Transverse colon (tissue), 4 donors: ENCODE measurements at regions not wholly inside any gene's neighbourhood (a gene's known extent, or its start where the extent isn't known, plus 50 kb on each side); places are given as distances from the start of the nearest gene placed in this dataset.
"Not testable (repeated sequence)": the region's sequence is repeated elsewhere in the genome, so short reads cannot be mapped to it uniquely, and the experiment has no call there.

Experiments
- DNase-seq: peaks from one replicate; pipeline ENCODE4 v3.0.0-alpha.2; 2019
- H3K27ac ChIP-seq, 4 donors: fragments of 200-600 bp; sonication (generic); 2 replicates each; pipeline ENCODE4 v1.5.1; 2016 to 2018; ENCODE audit warnings: inconsistent platforms in 4 of 4
- H3K27me3 ChIP-seq: fragments of 200-600 bp; sonication (generic); 2 replicates; pipeline ENCODE4 v1.5.1; 2017; ENCODE audit warnings: inconsistent platforms
- H3K36me3 ChIP-seq, 4 donors: fragments of 200-600 bp; sonication (generic); 2 replicates each; pipeline ENCODE4 v1.5.1; 2017 to 2019; ENCODE audit warnings: inconsistent platforms in 4 of 4
- H3K4me1 ChIP-seq, 4 donors: fragments of 200-600 bp; sonication (generic); 2 replicates each; pipeline ENCODE4 v1.5.1; 2017 to 2020; ENCODE audit warnings: inconsistent platforms in 4 of 4
- H3K4me3 ChIP-seq, 4 donors: fragments of 200-600 bp; sonication (generic); 1 replicate in 1 of 4; 2 replicates in 3 of 4; pipeline versions ENCODE4 v1.5.1 to v1.6.1; 2017 to 2019; ENCODE audit warnings: inconsistent platforms in 4 of 4
- H3K9me3 ChIP-seq, 2 donors: fragments of 200-600 bp; sonication (generic); 2 replicates each; pipeline ENCODE4 v1.5.1; 2017 to 2019; ENCODE audit warnings: inconsistent platforms in 2 of 2
- EP300 ChIP-seq: sonication (generic); formaldehyde crosslinking; IDR thresholded peaks from one replicate; pipeline ENCODE4 v1.6.1; 2017; ENCODE audit warnings: antibody characterized with exemption, low read depth
- POLR2A ChIP-seq: fragments of 450-650 bp; IDR thresholded peaks from one replicate; pipeline ENCODE4 v1.6.1; 2016; ENCODE audit warnings: antibody characterized with exemption, mild to moderate bottlenecking, moderate library complexity
- POLR2AphosphoS5 ChIP-seq, 3 donors: sonication (generic); formaldehyde crosslinking; IDR thresholded peaks; one replicate each; pipeline ENCODE4 v1.6.1; 2016; ENCODE audit warnings: antibody characterized with exemption in 3 of 3
- WGBS, 2 donors: methylation state at CpG; one replicate each; pipeline ENCODE4 v1.1.5; 2018; ENCODE audit warnings: low coverage in 1 of 2; 5-methylcytosine and 5-hydroxymethylcytosine counted together
- in situ Hi-C, 4 donors: fragments of 200-750 bp; cut with MboI; loops; one replicate each; pipeline versions ENCODE4 v1.15.0 to v1.15.1; 2017; ENCODE audit warnings: low sequenced_read_pairs in 3 of 4, low pct_ligation_motif_present in 1 of 4, low pct_unique_long_range_greater_than_20kb in 1 of 4
- intact Hi-C: fragments of 100-400 bp; cut with DNase I; formaldehyde crosslinking; loops from one replicate; pipeline ENCODE4 v1.15.1; 2023; ENCODE audit warnings: low total_unique reads
- TF ChIP-seq, protein P1 (sequence below), 5 experiments: fragments of 200-600 bp in 3 of 5; fragments of 450-650 bp in 2 of 5; sonication (generic) in 3 of 5; IDR thresholded peaks; 1 replicate in 2 of 5; 2 replicates in 3 of 5; pipeline ENCODE4 v1.5.1; 2016 to 2017; ENCODE audit warnings: antibody characterized with exemption in 5 of 5, inconsistent platforms in 3 of 5, mild to moderate bottlenecking in 2 of 5, moderate library complexity in 1 of 5

DNA sequence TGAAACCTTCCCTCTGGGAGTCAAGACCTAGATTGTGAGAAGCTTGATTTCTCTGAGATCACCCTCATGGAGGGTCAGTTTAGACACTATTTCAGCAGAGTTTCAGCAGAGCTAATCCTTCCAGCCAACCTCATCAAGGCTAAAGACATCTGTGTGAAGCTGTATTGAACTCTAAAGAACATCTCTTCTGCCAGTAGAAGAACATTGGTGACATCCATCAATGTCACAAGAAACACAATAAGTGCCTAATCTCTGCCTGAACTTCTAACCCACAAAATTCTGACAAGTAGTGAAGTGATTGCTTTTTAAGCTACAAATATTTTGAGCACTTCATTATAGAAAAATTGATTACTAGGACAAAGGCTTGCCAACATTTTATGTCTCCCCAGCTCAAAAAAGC, 475.8 kb upstream of the PCDH20 start:
- H3K4me1 ChIP-seq: no peaks in the 10 kb centered on the region
- H3K27ac ChIP-seq: no peak overlapping the region
- H3K36me3 ChIP-seq: no peaks in the 10 kb centered on the region
- no peak for DNase-seq
- TF ChIP-seq POLR2A (no peak), POLR2AphosphoS5 (IDR thresholded peaks at IDR 0.05) (no peak), EP300 (no peak)
- TF ChIP-seq, protein P1, sequence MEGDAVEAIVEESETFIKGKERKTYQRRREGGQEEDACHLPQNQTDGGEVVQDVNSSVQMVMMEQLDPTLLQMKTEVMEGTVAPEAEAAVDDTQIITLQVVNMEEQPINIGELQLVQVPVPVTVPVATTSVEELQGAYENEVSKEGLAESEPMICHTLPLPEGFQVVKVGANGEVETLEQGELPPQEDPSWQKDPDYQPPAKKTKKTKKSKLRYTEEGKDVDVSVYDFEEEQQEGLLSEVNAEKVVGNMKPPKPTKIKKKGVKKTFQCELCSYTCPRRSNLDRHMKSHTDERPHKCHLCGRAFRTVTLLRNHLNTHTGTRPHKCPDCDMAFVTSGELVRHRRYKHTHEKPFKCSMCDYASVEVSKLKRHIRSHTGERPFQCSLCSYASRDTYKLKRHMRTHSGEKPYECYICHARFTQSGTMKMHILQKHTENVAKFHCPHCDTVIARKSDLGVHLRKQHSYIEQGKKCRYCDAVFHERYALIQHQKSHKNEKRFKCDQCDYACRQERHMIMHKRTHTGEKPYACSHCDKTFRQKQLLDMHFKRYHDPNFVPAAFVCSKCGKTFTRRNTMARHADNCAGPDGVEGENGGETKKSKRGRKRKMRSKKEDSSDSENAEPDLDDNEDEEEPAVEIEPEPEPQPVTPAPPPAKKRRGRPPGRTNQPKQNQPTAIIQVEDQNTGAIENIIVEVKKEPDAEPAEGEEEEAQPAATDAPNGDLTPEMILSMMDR (IDR thresholded peaks at IDR 0.05): no peak
- intact Hi-C loops (no loop called here), in situ Hi-C loops (no loop called here)
- H3K27me3 ChIP-seq: no peaks in the 10 kb centered on the region
- no peaks in the 10 kb centered on the region for H3K9me3 ChIP-seq
- no peak overlapping the region for H3K4me3 ChIP-seq

DNA sequence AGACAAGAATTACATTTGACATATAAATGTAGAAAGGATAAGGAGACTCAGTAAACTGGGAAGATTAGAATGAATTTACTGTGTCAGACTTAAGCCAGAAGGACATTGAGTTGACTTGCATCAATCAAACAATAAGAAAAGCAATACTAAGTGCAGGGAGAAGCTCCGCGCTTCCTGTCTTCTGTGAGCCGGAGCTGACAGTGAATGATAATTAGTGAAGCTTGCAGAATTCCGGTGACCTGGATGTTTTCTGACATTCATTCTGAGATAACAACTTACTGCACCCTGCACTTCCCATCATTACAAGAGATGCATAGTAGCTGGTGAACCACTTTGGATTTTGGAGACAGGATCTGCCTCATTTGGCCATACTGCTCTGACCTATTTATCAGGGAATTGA, 469.2 kb upstream of the PCDH20 start:
- in situ Hi-C loops: no loop called here
- TF ChIP-seq, protein P1 (IDR thresholded peaks at IDR 0.05): no peak
- TF ChIP-seq EP300 (no peak), POLR2A (no peak), POLR2AphosphoS5 (IDR thresholded peaks at IDR 0.05) (no peak)
- Histone ChIP-seq H3K4me1 (no peaks in the 10 kb centered on the region), H3K27me3 (no peaks in the 10 kb centered on the region), H3K9me3 (no peaks in the 10 kb centered on the region), H3K36me3 (no peaks in the 10 kb centered on the region), H3K27ac (no peak overlapping the region), H3K4me3 (no peak overlapping the region)
- WGBS, 2 donors: 82 to 86% methylated on average over 4 of the region's 4 CpGs
- intact Hi-C loops: no loop called here
- no peak for DNase-seq

DNA sequence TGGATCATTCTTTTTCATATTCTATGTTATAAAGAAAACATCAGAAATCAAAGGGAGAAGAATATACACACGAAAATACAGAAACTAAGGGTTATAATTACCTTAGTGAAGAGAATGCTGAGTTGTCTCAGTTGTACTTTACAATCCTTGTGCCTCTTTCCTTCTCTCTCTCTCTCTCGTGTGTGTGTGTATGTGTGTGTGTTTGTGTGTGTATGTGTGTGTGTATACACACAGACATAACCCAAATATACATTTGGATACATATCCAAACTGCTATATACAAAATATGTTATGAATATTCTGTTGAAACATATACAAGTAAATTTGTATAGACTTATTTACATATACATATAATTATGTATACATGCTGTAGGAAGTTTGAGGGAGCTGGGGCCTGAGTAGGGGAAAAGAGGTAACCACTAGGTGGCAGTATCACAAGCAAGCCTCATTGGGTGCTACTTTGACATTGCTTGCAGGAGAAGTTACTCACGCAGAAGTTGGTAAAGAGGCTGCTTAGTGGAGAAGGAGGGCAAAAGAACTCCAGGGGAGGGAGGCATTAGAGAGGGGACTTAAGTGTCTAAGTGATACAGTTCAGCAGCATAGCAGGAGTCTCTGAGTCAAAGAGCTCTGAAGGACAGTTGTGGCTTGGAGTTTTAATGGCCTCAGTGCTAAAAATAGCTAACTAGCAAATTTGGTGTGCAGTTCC, 465.1 kb upstream of the PCDH20 start:
- Histone ChIP-seq H3K27me3 (no peaks in the 10 kb centered on the region), H3K4me3 (no peak overlapping the region), H3K9me3 (peaks cover 0 to 6% of the 10 kb centered on the region in 2 donors), H3K27ac (no peak overlapping the region), H3K36me3 (no peaks in the 10 kb centered on the region), H3K4me1 (no peaks in the 10 kb centered on the region)
- WGBS, 2 donors: 17 to 32% methylated on average over 3 of the region's 3 CpGs
- no peak for TF ChIP-seq POLR2A
- TF ChIP-seq, protein P1 (IDR thresholded peaks at IDR 0.05): peak in 3 of 5 experiments; percentile 12 to 43 (median 30)
- in situ Hi-C loops (no loop called here), intact Hi-C loops (no loop called here)
- no peak for DNase-seq

DNA sequence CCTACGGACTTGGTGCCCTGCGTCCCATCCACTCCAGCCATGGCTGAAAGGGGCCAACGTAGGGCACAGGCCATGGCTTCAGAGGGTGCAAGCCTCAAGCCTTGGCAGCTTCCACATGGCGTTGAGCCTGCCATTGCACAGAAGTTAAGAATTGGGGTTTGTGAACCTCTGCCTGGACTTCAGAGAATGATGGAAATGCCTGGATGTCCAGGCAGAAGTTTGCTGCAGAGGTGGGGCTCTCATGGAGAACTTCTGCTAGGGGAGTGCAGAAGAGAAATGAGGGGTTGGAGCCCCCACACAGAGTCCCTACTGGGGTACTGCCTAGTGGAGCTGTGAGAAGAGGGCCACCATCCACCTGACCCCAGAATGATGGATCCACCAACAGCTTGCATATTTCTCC, 462.9 kb upstream of the PCDH20 start:
- in situ Hi-C loops, H3K4me3 ChIP-seq, H3K9me3 ChIP-seq, intact Hi-C loops, H3K27ac ChIP-seq, H3K27me3 ChIP-seq, DNase-seq, H3K36me3 ChIP-seq, H3K4me1 ChIP-seq: not testable (repeated sequence)
- 77% methylated on average over 4 of the region's 4 CpGs; no CpG with 5 or more reads in 1 of the 2 donors for WGBS, 2 donors

DNA sequence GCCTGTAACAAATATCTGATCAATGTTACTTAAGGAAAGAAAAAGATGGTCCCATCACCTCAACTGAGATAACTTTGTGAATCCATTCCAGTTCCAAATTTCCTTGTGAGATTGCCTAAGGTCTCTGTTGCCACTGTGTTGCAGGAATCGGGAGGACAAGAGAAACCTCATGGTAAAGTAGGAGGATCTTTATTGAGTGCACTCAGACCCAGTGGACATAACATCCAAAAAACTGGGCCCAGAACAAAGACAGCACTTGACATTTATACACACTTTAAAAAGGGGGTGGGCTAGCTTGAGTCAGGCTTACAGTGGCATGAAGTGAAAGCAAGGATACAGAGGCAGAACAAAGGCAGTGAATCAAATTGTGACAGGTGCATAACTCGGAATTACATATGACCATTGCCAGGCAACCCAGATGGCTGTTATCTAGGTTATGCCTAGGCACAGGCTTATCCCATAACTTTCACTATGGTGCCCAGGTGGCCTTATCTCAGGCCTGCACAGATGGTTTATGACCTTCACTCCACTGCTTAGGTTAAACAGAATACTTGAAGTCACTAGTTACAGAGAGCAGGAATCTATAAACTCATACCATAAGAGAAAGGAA, 459.4 kb upstream of the PCDH20 start:
- H3K4me1 ChIP-seq: no peaks in the 10 kb centered on the region
- DNase-seq: no peak
- peaks cover 4 to 6% of the 10 kb centered on the region in 2 donors for H3K9me3 ChIP-seq
- no peaks in the 10 kb centered on the region for H3K27me3 ChIP-seq
- no peak overlapping the region for H3K4me3 ChIP-seq
- in situ Hi-C loops: no loop called here
- intact Hi-C loops: no loop called here
- H3K27ac ChIP-seq: no peak overlapping the region
- no peaks in the 10 kb centered on the region for H3K36me3 ChIP-seq
- TF ChIP-seq POLR2A (no peak), EP300 (no peak)
- 53 to 61% methylated on average over 2 of the region's 2 CpGs for WGBS, 2 donors
